ACC112 (cell line): ENCODE measurements at regions not wholly inside any gene's neighbourhood (a gene's known extent, or its start where the extent isn't known, plus 50 kb on each side); places are given as distances from the start of the nearest gene placed in this dataset.
"Not testable (repeated sequence)": the region's sequence is repeated elsewhere in the genome, so short reads cannot be mapped to it uniquely, and the experiment has no call there.

ENCODE experiments used
- H2AFZ ChIP-seq: fragments of 200-600 bp; sonication (generic); one replicate; pipeline ENCODE4 v1.6.0; 2017; ENCODE audit warnings: antibody characterized with exemption, low read length; ENCODE audit not compliant: unreplicated experiment
- H3K27ac ChIP-seq: fragments of 200-600 bp; sonication (generic); 2 replicates; pipeline ENCODE4 v1.5.1; 2014; ENCODE audit warnings: low read depth, mild to moderate bottlenecking, antibody characterized with exemption, low read length, moderate library complexity
- H3K27me3 ChIP-seq: fragments of 200-600 bp; sonication (generic); 2 replicates; pipeline ENCODE4 v1.6.1; 2014; ENCODE audit warnings: mild to moderate bottlenecking, antibody characterized with exemption, low read length, moderate library complexity, mixed read lengths; ENCODE audit not compliant: insufficient read depth
- H3K36me3 ChIP-seq: fragments of 200-600 bp; sonication (generic); 2 replicates; pipeline ENCODE4 v1.6.1; 2016; ENCODE audit warnings: mild to moderate bottlenecking, antibody characterized with exemption, low read length, moderate library complexity, mixed read lengths; ENCODE audit not compliant: insufficient read depth
- H3K4me1 ChIP-seq: fragments of 200-600 bp; sonication (generic); one replicate; pipeline ENCODE4 v1.6.1; 2016; ENCODE audit warnings: low read length, mixed read lengths; ENCODE audit not compliant: insufficient read depth, unreplicated experiment, control insufficient read depth
- H3K4me3 ChIP-seq: fragments of 200-600 bp; sonication (generic); 2 replicates; pipeline ENCODE4 v1.5.1; 2014; ENCODE audit warnings: mild to moderate bottlenecking, low read depth, low read length
- H3K79me2 ChIP-seq: fragments of 200-600 bp; sonication (generic); one replicate; pipeline ENCODE4 v1.6.0; 2016; ENCODE audit warnings: low read length; ENCODE audit not compliant: control insufficient read depth, unreplicated experiment, insufficient read depth

DNA sequence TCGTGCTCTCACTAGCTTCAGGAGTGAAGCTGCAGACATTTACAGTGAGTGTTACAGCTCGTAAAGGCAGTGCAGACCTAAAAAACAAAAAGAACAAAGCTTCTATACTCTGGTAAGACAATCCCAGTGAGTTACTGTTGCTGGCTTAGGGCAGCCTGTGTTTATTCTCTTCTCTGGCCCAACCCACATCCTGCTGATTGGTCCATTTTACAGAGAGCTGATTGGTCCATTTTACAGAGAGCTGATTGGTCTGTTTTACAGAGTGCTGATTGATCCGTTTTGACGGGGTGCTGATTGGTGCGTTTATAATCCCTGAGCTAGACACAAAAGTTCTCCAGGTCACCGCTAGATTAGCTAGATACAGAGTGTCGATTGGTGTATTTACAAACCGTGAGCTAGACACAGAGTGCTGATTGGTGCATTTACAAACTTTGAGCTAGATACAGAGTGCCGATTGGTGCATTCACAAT lies 158.0 kb downstream of the KLRB1 start:
- H2AFZ ChIP-seq, H3K36me3 ChIP-seq, H3K79me2 ChIP-seq, H3K4me1 ChIP-seq, H3K27ac ChIP-seq, H3K27me3 ChIP-seq: not testable (repeated sequence)
- H3K4me3 ChIP-seq = 0 out of 2 replicates have a peak overlapping the region, but pooled peaks have one; percentile 74

DNA sequence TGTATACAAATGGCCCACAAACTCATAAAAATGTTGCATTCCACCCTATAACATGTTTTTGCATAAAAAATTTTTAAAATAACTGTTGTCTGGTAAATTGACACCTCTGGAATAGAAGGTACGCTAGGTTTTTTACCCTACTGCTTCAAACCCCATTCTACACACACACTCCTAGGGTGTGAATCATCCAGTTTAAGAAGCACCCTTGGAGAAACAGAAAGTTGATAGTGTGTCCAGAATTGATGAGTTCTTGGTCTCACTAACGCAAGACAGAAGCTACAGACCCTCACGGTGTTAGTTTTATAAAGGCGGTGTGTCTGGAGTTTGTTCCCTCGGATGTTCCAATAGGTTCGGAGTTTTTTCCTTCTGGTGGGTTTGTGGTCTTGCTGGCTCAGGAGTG lies 158.5 kb downstream of the KLRB1 start:
- H3K4me1 ChIP-seq = no peaks in the 10 kb centered on the region
- H3K27ac ChIP-seq = no peak overlapping the region
- no peaks in the 10 kb centered on the region for H3K79me2 ChIP-seq
- no peak overlapping the region for H2AFZ ChIP-seq
- H3K36me3 ChIP-seq = no peaks in the 10 kb centered on the region
- no peaks in the 10 kb centered on the region for H3K27me3 ChIP-seq
- H3K4me3 ChIP-seq = peak overlapping the region; percentile 74

DNA sequence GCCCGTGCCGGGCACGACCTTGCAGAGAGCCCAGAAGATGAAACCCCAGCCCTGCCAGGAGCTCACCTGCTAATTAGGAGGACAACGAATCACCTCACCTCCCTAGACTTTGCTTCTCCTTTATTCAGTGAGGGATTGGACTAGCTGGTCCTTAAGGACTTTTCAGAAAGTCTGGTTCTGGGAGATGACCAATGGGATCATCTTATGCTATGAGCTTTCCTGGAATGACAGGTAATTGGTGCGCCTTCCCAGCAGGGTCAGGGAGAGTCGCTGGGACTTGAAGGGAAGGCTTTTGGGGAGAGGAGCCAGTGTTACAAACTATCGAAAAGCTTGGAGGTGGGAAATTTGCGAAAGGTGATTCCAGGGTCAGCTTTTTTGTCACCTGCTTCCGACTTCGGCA lies 159.1 kb downstream of the KLRB1 start:
- H3K27ac ChIP-seq, H3K27me3 ChIP-seq, H3K36me3 ChIP-seq, H3K4me1 ChIP-seq, H3K79me2 ChIP-seq: not testable (repeated sequence)
- peak overlapping the region; percentile 74 for H3K4me3 ChIP-seq
- H2AFZ ChIP-seq = peak overlapping the region; percentile 63

DNA sequence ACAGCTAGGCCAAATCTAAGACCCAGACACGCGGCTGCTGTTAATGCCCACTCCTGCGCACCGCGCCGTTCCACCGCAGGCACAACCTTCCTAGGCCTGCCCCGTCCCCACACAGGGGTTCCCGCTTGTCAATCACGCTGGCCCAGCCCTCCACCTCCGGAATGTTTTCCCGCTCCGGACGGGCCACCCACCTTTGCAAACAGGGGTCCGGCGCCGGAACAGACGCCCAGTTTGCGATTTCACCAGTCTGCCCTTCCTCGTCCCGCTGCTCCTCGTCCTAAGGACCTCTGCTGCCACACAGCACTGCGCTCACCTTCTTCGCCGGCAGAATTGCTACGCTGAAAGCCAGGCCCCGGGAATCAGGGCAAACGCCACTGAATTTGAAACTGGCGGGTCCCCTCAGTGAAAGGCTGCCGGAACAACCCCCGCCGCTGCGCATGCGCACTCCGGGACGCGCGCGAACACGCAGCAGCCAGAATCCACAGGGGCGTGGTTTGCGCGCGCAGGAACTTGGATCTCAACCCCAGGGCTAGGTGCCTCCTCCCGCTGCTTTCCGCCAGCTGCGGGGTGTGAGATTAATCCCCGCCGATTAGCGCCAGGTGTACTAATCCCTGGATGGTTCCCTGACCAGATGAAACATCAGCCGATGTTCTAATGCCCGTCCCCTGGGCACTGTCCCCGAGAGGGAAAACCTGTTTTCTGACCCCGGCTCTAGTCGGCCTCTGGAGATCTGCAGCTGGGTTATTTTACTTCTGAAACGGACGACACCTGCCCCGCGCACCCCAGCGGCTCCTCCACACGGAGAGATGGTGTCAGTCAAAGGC lies 159.7 kb downstream of the KLRB1 start:
- H2AFZ ChIP-seq = peak overlapping the region; percentile 63
- not testable (repeated sequence) for H3K4me1 ChIP-seq, H3K36me3 ChIP-seq

DNA sequence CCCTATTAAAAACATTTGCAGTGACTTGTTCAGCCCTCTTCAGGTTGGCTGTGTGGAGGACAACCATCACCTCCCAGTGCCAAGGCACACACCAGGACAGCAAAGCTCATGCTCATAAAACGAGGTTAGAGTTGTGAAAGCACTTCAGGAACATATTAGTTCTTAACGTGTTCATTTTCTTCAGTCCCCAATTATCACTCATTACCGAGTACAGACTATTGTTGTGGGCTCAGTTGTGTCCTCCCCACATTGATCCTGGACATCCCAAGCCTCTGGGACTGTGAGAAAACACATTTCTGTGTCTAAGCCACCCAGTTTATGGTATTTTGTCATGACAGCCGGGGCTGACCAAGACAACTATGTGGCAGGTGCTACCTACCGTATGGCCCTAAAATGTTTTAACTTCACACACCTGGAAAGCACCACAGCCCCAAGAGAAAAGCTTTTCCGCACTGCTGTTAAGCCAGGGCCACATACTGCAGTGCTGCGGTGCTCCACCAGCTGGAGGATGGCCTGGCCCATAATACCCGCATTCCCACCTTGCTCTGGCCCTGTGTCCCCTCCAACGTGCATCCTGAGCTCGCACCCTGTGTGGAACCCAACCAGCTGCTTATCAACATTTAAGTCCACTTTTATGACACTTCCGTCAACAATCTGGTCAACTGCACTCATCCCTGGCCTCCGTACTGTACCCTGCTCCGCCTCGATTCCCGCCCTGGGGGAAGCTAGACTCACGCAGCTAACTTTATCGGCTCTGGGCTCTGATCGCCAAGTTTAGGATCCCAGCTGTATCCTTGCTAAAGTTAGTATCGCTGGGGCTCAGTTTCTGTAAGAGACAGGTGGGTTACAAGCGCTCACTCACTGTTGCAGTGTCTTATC lies 160.6 kb downstream of the KLRB1 start:
- not testable (repeated sequence) for H3K36me3 ChIP-seq, H3K27me3 ChIP-seq, H2AFZ ChIP-seq, H3K27ac ChIP-seq, H3K79me2 ChIP-seq, H3K4me1 ChIP-seq
- H3K4me3 ChIP-seq = peak overlapping the region; percentile 74

More for the DNA sequence above, 159.7 kb downstream of the KLRB1 start:
- H3K27ac ChIP-seq = peak overlapping the region; percentile 28
- H3K27me3 ChIP-seq, H3K79me2 ChIP-seq: not testable (repeated sequence)
- H3K4me3 ChIP-seq = peak overlapping the region; percentile 74

DNA sequence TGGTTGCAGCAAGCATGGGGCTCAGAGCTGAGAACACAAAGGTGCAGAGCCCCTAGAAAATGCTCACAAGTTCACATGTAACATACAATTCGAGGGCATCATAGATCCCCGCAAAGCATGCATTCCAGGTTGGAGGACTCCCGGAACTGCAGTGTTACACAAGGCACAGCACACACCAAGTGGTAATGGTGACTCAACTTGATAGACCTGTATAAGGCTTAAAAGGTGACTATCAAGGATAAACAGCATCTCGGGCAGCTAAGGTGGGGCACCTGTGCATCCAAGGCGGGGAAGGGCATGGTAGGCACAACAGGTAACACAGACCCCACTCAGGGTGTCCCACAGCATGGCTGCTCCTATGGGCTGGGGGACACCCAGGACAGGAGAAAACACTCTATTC lies 167.3 kb downstream of the KLRB1 start:
- H2AFZ ChIP-seq, H3K4me1 ChIP-seq, H3K36me3 ChIP-seq, H3K79me2 ChIP-seq, H3K27ac ChIP-seq, H3K4me3 ChIP-seq, H3K27me3 ChIP-seq: not testable (repeated sequence)

DNA sequence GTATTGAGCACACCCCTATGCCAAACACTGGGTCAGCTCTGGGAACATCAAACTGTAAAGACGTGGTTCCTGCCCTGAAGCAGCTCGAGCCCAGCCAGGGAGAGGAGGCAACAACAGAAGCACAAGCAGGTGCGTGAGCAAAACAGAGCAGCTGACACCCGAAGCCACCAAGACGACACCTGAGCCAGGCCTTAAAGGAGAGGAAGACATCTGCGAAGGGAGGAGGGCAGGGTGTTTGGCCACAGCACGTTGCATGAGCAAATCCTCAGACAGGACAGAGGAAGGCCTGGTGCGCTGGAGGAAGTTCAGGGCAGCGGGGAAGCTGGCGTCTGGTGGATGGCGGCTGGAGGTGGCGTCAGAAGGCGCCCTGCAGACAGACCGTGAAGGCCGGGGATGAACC lies 172.0 kb downstream of the KLRB1 start:
- H3K27ac ChIP-seq = not testable (repeated sequence)

DNA sequence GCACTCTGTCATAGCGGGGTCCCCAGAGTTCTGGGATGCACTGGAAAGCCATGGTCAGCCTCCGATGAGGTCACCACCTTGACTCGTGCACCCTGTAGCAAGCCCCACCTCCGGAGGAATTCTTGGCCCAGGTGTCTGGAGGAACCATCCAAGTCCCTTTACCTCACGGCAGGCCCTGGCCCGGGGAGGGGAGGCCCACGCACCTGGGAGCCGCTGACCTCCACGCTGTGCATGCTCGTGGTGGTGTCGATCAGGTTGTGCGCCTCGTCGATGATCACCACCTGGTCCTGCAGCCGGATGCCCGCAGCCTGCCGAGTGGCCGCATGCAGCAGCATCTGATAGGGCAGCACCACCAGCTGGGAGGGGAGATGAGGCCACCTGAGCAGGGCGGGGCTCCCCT lies 177.3 kb downstream of the KLRB1 start:
- H3K27ac ChIP-seq, H2AFZ ChIP-seq, H3K4me3 ChIP-seq, H3K4me1 ChIP-seq, H3K27me3 ChIP-seq, H3K79me2 ChIP-seq, H3K36me3 ChIP-seq: not testable (repeated sequence)

More for the DNA sequence above, 172.0 kb downstream of the KLRB1 start:
- not testable (repeated sequence) for H2AFZ ChIP-seq, H3K36me3 ChIP-seq, H3K4me1 ChIP-seq, H3K79me2 ChIP-seq, H3K4me3 ChIP-seq, H3K27me3 ChIP-seq

DNA sequence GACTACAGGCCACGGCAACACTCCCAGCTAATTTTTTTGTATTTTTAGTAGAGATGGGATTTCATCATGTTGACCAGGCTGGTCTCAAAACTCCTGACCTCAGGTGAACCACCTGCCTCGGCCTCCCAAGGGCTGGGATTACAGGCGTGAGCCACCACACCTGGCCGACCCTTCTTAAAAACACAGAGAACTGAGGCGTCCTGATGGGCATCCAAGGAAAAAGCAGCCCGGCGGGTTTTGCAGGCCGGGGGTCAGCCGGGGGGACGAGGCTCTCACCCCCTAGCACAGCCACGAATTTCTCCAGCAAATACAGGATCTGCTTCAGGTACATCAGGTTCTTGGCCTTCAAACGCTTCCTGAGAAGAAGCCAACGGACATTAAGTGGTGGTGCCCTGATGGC lies 178.9 kb downstream of the KLRB1 start:
- H3K4me1 ChIP-seq, H3K4me3 ChIP-seq, H3K36me3 ChIP-seq, H3K27ac ChIP-seq, H3K27me3 ChIP-seq, H3K79me2 ChIP-seq, H2AFZ ChIP-seq: not testable (repeated sequence)

DNA sequence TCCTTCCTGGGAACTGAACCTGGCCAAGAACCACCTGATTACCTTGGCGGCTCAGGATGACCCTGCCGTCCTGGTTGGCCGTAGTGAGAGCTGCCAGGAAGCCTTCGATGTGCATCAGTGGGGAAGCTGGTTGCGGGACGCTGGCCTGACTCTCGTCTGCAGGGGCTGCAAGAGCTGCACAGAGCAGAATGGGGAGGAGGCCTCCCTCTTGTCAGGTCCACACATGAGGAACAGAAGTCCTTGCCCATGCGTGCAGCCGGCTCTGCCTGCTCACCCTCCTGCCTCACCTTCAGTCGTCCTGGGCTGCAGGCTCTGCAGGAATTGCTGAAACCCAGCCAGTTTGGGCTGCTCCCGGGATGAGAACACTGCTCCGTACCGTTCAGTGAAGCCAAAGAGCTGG lies 182.3 kb downstream of the KLRB1 start:
- H3K4me3 ChIP-seq, H3K27me3 ChIP-seq, H3K4me1 ChIP-seq, H3K79me2 ChIP-seq, H3K27ac ChIP-seq, H2AFZ ChIP-seq, H3K36me3 ChIP-seq: not testable (repeated sequence)
